ENCODE measurements at regions not wholly inside any gene's neighbourhood (a gene's known extent, or its start where the extent isn't known, plus 50 kb on each side); places are given as distances from the start of the nearest gene placed in this dataset.

DNA sequence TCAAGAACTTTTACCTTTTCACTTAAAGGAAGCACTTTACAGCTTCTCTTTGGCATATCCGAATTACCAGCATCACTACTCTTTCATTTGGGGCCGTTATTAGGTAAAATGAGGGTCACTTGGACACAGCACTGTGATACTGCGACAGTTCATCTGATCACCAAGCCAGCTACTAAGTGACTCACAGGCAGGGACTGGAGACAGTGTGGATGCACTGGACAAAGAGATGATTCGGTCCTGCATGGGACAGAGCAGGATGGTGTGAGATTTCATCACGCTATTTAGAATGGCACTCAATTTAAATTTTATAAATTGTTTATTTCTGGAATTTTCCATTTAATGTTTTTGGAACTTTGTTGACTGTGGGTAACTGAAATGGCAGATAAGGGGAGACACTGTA lies 166.9 kb upstream of the IL12A start:
- TF ChIP-seq CTCF (IDR thresholded peaks at IDR 0.05): no peak
- no peak for TF ChIP-seq EP300 (IDR thresholded peaks at IDR 0.05; ENCODE audit: low read depth)
- TF ChIP-seq POLR2AphosphoS5 (IDR thresholded peaks at IDR 0.05): no peak
